CD4-positive, alpha-beta T cell treated with Interleukin-4 for 1 hour (primary cell): ENCODE measurements at regions not wholly inside any gene's neighbourhood (a gene's known extent, or its start where the extent isn't known, plus 50 kb on each side); places are given as distances from the start of the nearest gene placed in this dataset.

Source experiments
- DNase-seq, 2 donors: peaks; one replicate each; pipeline ENCODE4 v3.0.0-alpha.2; 2020 to 2022

DNA sequence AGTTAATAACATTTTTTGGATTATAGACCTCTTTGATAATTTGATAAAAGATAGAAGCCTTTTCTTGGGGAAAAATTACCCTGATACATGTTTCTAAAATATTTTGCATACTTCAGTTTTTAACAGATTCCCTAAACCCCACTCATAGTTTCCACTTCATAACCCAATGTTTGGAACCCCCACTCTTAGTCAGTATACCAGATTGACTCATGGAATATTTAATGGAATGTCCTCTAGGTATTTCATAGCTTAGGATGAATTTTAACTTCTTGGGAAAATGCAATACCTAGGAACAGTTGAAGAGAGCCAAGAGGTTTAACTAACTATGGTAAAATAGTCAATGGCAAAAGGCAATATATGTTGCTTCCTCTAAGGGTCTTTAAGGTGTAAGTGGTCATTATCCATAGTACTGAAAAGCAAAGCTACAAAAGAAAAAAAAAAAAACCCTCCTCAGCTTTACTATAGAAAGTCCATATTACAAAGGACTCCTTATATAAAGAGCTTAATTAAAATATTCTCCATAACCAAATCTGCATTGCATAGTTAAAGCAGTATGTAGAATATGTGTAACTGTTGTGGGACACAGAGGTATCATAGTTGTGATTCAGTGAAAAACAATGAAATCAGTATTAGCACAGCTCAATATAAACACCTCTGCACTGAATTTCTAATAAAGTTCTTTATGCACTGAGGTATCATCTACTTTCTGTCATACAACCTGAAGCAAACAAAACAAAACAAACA, 159.9 kb downstream of the PCDH7 start:
- no peak for DNase-seq

DNA sequence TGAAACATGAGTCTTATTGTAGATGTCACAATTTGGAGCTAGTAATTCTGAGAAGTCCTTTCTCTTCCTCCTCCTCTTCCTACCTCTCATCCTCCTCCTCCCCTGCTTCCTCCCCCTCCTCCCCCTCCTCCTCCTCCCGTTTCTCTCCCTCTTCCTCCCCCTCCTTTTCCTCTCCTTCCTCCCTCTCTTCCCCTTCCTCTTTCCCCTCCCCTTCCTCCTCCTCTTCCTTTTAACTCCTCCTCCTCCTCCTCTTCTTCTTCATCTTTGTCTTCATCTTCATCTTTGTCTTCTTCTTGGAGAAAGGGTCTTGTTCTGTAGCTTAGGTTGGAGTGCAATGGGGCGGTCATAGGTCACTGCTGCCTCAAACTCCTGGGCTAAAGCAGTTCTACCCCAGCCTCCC, 161.8 kb downstream of the PCDH7 start:
- no peak for DNase-seq

DNA sequence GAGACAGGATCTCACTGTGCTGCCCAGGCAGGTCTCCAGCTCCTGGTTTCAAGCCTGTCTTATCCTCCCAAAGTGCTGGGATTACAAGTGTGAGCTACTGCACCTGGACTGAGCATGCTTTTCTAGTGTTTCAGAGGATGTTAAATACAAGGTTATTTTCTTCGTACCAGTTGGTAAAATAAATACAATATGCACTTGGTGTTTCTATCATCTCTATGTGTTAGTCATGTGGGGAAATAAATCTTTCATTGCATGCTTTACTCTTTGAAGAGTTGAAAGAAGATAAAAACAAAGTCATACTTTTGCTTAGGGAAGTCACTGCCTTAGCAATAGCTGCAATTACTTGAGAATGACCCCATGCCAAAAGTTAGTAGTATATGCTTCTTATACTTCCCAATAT, 162.3 kb downstream of the PCDH7 start:
- DNase-seq: no peak

DNA sequence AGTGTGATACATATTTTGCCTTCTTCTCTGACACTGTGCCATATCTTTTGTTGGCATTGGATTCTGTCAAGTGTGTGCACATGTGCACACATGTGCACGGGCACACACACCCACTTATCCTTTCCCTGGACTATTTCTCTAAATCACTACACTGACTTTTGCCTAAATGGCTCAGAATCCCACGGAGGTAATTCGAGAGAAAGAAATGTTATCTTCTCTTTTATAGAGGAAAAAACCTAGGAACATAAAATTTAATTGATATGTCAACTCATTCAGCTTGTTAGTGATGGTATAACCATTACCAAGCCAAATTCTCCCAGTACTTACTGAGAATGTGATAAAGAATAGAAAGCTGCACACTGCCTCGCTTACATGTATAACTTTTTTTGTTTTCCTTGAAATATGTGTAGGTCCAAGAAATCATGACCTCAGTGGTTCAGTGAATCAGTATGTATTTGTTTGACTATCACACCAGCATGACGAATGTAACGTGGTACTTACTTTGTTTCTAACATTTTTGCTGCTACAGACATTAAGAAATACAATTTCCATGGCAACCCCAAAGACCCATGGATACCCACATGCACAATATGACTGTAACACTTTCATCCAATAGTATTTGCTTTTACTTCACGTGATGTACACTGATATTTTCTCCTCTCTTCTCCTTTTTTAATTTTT, 163.0 kb downstream of the PCDH7 start:
- no peak for DNase-seq

DNA sequence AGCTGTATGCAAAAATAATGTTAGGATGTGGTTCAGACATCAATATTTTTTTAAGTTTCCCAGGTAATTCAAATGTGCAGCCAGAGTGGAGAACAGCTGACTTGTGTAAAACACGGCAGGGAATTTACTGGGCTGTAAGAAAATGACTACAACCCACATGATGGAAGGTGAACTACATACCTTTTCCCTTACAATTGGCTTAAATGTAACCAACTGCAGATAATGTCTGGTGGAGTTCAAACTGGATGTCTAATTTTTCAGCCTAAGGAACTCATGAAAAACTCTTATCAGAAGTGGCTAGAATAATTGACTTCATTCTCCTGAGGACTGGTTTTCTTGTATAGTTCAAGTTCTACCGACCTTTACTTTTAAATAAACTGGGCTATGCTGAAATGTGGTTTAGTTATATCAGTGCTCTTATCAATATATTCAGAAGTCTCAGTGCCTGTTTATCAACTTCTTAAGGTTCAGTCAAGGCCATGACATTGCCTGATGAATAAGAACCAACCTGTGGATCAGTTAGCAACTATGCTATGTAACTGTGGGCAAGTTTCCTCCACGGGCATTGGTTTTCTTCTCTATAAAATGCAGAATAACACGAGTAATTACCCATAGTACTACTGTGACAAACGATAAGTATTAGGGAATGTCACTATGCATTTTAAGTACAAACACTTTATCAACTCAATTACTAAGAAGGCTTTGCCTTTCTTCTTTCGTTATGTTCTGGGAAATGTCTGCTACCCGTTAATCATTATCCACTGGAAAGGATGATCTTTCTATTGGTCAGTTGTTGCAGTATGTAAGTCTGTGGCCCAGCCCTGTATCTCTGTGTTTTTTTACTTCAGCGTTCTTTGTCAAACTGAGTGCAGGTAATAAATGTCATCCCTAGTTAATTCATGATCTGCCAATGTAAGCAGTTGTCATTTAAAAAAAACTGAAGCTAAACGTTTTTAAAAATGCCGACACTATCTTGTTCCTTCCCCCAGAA, 181.6 kb downstream of the PCDH7 start:
- no peak for DNase-seq

DNA sequence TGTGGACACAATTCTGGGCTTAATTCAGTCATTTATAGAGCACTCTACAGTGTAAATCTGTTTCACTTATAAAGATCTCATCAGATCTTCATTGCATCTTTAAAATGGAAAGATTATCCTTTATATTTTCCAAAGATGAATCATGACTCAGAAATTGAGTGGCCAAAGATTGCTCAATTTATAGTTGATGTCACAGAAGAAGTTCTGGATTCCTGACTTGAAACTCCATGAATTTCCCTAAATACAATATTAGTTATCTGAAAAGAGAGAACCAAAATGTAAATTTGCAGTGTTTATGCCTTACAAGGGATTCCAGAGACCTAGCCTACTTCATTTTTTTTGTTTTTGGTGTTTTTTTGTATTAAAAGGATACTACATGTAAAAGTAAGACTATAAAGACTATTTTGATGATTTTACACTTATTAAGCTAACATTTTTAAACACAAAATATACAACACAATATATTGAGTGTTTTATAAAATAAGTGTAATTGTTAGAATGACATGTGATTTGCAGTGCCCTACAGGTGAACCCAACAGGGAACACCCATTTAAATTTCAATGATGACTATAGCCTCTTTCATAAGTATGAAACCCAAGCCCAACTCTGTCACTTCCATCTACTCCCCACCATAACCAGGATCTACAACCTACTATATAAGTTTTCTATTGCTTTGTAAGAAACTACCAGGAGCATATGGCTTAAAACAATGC, 183.5 kb downstream of the PCDH7 start:
- DNase-seq: no peak

DNA sequence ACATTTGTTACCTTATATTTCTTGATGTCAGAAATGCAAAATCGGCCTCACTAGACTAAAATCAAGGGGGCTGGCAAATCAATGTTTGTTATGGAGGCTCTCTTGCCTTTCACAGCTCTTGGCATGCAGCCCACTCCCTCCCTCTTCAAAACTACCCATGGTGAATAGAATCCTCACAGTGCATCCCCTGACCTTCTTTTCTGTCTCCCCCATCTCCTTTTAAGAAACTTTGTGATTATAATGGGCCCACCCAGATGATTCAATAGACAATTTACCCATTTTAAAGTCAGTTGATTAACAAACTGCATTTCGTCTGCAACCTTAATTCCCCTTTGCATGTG, 184.0 kb downstream of the PCDH7 start:
- no peak for DNase-seq

DNA sequence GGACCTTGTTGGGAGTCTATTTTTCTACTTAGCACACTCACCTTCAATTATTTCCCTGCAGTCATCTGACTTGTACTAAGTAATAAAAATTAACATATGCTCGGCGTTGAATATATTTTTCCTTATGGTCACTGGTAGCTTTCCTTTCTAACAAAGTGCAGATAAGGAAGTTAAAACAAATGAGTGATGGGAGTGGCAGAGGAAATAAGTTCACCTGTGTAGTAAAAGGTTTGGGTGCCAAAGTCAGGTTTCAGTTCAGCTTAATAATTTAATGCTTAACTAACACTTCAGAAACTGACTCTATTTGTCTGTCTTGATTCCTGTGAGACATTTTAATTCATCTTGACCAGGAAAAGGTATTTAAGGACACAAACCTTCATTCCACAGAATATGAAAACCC, 184.4 kb downstream of the PCDH7 start:
- no peak for DNase-seq

DNA sequence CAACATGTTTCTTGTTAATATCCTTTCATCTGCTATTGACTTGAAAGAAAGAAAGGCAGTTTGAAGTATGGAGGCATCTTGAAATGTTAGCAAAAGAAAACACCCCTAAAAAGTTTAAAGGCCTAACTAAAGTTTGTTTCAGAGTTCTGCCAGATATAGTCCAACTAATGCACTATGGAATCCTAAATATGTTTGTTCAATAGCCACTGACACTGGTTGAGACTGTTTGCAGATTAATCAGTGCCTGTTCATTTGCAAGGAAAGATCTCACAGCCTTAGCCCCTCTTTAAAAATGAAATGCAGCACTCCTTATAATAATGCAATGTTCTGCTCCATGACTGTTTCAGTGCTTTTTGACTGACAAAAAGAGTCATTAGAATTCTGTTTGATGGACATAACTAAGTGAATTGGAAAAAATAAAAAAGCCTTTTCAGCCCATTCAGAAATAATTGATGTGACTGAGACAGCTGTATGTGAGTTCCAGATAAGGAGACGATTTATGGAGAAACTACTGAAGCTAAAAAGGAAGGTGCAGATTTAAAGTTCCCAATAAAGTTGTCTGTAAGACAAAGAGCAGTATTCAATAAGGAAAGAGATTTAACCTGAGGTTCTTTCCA, 192.0 kb downstream of the PCDH7 start:
- DNase-seq: no peak

DNA sequence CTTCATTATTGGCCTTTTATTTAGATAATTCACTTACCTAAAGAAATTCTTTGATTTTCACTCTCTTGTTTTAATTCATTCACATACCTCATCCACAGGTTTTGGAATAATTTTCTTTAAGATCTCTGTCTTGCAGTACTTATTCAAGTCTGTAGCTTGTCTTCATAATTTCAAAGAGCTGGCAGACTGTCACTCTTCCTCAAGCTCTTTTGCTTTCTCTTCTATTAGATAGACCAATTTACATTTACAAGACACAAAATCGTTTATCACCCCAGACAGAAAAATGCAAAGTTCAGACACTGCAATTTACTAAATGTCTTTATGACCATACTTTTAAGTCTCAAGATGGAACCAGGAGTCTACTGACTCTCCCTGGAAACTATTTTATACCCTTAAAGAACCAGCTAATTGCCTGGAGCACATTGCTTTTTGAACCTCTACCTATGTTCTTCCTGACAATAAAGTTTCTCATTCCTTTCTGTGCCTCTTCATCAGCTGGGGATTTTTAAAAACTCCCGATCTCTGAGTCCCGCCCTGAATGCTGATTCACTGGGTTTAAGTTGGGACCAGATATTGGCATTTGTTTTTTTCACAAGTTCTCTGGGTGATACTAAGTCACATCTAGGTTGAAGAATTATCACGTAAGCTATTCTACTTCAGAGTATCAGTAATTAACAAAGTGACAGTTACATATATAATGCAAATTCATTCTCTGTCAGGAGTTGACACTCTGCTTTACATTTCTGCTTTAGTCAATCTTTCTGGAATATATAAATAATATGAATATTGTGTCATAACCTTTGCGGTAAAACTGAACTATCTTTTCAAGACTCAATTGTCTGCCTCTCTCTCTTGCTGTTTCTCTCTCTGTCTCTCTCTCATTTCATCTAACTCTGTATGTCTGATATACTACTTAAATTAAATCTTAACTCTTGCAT, 196.4 kb downstream of the PCDH7 start:
- no peak for DNase-seq

DNA sequence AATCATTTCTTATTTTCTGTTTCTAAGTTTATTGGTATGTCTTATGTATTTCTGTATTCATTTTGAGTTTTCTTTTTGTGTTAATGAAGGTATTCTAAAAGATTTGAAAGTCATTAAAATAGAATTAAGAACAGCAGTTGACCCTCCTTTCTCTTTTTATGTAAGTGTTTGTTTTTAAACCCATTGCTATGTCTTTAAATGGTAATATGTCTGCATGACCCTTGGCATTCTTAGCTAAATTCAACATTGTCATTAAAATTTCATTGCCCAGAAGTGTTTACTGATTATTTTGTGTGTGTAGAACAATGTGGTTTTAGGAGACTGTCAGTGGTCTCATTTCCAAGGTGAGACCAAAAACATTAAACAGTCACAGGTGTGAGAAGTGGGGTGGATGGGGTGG, 197.8 kb downstream of the PCDH7 start:
- no peak for DNase-seq

DNA sequence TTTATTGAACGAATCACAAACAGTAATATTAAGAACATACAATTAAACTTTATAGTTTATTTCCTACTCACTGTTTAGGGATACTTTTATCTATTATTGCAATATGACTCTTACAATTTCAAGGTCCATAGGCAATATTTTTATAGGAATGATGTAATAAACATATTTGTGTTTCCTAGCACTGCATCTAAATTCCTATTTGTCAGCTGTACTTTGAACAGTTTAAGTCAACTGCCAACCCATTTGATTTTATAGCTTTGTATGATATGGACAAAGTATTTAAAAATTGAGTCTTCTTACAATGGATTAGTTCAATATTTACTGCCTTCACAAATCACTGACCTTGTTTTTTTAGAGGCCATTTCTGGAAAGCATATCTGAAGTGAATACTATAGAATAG, 199.3 kb downstream of the PCDH7 start:
- DNase-seq: no peak

DNA sequence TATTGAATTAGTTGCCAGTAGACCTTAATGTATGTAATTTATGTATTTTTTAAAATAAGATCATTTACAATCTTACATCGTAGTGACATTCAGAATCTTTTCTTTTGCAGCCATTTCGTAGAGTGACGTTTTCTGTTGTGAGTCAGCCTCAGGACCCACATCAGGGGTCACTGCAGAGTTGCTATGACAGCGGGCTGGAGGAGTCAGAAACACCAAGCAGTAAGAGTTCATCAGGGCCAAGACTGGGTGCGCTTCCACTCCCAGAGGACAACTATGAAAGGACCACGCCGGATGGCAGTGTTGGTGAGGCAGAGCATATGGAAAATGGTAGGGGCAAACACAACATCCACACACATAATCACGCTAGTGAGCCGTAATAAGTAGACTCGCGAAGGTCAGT, 199.9 kb downstream of the PCDH7 start:
- no peak for DNase-seq

DNA sequence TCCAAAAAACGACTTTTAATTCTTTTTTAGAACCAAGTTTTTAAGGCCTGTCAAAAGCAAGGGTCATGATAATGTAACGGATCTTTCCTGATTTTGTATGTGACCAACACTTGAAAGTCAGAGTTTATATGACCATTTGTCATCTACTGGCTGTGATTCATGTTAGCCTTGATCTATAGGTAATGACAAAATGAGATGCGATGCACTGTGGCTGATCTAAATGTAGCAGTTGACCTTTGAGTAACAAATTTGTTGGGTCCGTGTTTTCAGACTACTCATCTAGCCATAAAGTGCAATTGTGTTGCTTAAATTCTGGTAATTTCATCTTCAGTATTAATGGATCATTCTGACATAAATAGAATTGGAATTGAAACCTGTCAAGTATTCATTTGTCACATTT, 202.5 kb downstream of the PCDH7 start:
- no peak for DNase-seq

DNA sequence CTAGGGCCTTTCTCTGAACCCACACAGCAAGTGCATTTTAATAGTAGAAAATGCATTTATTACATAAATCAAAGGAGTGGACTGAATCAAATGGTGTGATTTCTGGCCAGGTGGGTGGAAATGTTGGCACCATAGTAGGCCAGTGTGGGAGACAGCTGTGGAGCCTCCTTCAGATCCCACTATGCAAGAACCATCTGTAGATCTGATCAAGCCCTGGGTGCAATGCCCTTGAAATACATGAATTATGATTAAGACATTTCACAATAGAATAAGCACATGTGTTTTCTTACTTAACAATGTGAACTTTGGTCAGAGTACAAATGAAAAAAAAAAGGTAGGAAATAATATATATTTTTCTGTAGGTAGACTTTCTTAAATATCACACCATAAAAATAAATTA, 204.3 kb downstream of the PCDH7 start:
- no peak for DNase-seq

DNA sequence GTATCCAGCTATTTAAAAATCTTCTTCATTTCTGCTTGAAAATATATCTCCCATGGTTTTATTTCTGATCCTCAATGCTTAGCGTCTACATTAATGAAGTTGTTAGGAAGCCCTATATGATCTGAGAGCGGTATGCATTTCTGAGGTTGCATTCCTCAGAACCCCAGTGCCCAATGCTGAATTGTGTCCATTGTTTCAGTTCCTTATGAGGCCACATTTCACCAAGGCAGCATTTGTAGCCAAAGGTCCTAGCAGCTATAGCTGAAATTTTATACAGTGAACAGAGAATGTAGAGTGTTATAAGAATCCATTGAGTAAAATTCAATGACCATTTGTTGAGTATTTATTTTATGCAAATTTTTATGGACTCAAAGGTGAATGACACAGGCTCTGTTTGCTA, 209.5 kb downstream of the PCDH7 start:
- no peak for DNase-seq

DNA sequence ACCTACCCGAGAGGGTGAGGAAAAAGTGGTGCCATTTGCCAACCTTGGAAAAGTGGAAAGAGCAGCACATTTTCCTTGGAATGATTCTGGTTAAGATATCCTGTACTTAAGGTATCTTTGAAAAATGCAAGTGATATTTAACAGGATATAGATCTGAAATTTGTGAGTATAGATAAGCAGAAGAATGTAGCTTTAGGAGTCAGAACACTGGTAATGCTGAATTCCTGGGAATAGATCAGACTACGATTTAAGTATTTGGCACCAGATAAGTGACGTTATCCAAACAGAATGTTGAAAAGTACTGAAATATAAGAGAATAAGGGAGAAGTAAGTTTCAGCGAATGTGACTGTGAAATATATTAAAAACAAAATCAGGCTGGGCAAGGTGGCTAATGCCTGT, 210.1 kb downstream of the PCDH7 start:
- no peak for DNase-seq

DNA sequence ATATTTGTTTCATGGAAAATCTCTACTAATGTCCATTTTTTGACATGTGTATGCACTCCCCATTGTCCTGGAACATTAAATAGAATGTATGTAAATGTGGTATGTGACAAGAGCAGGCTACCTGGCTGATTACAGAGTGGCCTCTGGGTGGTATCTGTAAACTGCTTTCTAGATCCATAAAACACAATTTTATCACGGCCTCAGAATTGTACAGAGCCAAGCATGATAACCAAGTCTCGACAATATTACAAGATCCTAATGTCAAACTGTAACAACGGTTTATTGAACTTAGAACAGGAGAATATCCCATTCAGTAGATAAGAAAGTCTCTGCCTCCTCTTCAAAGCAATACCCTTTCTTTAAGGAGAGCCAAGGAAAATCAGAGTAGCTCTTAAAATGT, 212.4 kb downstream of the PCDH7 start:
- DNase-seq: no peak

DNA sequence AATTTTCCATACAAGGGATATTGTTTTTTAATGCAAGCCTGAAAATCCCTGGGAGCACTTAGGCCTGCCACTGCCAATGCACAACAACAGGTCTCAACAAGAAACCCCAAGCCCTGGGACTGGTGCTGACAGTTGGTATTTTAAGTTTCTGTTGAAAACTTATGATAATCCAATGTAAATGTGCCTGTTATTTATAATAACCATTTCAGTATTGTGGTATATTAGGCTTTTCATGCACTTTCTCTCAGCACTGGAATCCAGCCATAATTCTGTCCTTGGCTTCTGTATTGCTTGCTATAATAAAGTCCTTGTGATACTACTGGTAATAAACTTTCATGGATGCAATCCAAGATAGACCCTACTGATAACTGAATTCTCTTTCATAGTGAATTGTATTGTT, 218.9 kb downstream of the PCDH7 start:
- DNase-seq: no peak

DNA sequence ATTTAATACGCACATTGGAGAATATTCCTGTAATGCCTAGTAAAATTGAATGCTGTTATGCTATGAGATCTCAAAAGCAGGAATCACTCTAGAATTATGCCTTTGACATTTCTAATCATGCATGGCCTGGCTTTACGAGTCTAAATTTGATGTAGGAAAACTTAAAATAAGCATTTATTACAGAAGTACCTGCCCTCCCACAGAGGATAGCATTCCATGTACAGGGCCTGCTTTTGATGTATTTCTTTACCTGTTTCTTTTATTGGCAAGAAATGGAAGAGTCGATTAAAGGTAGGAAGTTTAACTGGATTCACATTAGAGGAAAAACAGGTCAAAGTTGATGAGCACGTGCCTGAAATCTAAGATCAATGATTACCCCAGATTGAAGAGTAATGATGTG, 219.5 kb downstream of the PCDH7 start:
- no peak for DNase-seq

DNA sequence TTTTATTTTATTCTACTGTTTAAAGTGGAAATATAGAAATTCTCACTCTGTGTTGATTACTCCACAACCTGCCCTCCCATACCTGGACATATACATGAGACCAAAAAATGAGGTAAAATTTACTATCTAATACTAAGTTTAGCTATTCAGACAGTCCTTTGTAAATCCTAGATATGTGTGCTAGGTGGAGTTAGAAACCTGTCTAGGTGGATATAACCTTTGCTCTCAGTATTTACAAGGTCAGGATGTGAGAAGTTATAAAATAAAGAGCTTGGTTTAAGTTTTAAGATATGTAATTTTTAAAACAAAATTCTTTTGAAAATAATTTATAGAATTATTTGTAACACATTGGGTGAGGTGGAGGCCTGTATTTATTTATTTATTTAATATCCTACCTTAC, 221.5 kb downstream of the PCDH7 start:
- DNase-seq: no peak

DNA sequence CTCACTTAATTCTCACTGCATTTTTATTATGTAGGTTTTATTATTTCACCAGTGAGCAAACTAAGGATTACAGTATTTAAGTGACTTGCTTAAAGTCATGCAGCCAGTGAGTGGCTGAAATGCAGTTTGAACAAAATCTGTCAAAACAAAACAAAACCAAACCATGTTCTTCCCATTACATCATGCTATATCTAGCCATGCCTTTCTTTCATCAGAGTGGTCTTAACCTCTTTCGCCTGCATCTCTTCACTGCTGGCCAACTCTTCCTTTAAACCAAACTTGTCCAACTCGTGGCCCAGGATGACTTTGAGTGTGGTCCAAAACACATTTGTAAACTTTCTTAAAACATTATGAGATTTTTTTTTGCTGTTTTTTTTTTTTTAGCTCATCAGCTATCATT, 223.2 kb downstream of the PCDH7 start:
- DNase-seq: no peak
